SW480 (cell line): ENCODE measurements at regions not wholly inside any gene's neighbourhood (a gene's known extent, or its start where the extent isn't known, plus 50 kb on each side); places are given as distances from the start of the nearest gene placed in this dataset.
"Not testable (repeated sequence)": the region's sequence is repeated elsewhere in the genome, so short reads cannot be mapped to it uniquely, and the experiment has no call there.

ENCODE experiments used
- DNase-seq: peaks from one replicate; pipeline ENCODE4 v3.0.0-alpha.2; 2016; ENCODE audit warnings: low spot score

DNA sequence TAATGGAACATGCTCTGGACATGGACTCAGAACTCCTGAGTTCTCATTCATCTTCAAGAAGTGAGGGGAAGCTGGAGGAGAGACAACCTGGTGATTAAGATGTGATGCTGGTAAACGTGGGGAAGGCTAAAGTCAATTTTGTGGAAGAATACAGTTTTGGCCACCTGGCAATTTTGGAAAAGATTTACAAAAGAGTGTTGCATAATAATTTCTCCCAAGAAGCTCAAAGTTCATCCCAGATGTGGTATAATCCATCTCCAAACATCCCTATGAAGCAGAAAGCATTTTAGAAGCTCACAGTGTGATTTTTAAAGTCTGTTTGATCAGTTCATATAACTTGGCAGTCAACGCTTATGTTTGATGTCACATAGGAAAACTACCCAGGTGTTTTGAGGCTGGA, 208.7 kb downstream of the LMX1A start:
- DNase-seq: no peak

DNA sequence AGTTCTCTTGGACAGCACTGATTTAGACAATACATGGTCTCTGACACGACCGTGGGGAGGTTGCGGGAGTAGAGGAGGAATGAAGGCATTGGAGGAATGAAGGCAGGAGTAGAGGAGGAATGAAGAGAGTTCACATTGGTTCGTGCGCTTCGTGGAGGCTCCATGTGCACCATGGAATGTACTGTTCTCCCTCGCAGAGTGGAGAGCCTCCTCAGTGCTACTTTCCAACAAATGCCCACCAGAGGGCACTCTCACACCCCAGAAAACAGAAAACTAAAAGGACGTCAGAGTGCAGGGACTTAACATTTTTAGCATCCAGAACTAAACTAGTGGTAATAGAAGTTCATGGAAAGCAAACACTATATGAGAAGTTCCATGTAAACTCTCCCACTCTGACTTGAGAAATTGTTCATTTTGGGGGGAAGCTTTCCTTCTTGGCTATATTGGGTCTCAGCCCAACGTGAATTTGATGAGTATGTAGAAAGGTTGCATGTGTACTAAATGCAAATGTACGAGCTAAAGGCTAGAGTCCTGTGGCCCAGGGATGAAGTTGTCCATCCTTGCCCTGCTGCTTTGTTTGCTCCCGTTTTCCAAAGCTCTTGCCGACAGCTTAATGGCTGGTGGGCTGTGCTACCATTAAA, 211.6 kb downstream of the LMX1A start:
- peak; percentile 48 for DNase-seq

DNA sequence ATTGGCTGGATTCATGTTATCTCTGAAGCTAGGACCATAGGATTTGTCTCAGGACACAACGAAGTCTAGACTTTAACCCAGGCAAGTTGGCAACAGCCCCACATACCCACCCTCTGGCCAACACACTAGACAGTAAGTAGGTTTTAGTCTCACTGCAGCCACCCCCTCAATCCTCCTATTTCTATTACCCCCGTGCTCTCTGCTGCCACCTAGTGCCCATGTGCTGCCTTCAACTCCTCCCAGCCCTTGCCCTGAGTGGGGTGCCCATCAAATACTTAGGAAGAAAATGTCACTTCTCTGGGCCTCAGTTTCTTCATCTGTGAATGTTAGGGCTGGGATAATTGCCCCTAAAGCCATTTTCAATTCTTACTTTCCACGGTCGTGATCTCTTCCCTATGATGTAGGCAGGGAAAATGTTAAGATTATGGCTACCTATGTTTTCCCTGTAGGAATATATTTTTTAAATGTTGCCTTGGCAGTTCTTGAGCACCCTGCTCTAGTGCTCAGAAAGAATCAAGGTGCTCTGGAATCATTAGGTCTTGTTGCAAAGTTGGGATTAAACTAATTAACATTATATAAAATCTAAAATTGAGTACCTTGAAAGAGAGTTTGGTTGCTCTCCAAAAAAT, 213.0 kb downstream of the LMX1A start:
- DNase-seq: peak; percentile 18

DNA sequence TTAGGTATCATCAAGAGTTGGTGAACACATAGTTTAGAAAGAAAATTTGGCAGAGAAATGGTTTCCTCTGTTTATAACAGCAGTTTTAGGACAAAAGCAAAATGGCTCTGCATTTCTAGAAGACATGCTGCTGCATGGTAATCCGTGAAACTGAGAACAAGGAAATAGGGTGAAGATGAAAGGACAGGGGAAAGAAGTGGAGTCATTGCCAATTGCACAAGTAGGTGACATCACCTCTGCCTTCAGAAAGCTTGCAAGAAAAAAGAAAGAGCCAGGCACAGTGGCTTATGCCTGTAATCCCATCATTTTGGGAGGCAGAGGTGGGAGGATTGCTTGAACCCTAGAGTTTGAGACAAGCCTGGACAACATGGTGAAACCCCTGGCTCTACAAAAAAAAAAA, 217.6 kb downstream of the LMX1A start:
- DNase-seq: peak; percentile 16

DNA sequence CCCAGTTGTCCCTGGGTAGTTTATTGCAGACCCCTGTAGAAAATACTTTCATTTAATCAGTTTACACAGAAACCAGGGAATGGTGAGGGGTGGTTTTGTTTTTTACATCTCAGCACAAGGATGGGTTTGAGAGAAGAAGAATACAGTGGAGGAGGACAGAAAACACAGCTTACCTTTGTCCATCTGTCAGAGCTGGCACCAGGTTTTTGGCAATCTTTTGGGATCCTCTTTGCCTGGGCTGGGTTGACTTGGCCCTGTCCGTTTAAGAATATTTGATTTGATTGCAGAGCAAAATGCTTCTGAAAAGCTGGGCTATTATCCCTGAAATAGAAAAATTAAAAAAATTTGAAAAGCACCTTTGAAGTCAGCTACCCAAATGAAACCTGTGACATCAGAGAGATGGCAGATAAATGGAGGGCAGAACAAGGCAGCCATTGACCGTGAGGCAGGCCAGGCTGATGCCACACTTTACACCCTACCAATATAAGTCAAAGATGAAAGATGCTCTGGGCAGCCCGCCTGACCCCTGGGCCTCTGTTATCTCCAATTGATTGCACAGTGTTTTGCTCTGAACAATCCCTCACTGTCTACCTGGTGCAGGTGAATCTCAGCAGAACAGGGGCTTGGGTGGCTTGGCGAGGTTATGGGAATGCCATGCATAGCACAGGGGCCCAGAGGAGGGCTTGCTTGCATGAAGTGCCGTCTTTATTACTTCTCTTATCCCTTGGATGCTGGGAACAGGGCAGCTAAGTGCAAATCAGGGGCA, 218.8 kb downstream of the LMX1A start:
- peak; percentile 78 for DNase-seq

DNA sequence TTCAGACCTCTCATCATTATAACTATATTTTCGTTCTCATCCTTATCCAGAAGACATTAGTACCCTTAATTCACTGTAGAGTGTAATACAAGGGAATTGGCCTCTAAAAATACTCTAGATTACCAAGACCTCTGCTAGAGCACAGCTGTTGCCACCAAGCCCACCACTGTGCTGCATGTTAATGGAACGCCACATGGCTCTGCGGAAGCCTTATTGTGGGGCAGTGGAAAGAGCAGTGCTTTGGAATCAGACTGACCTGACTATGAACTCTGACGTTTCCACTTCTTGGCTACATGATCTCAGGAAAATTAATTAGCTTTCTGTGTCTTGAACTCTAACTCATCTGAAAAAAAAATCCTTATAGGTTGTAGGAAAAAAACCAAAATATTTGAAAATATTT, 222.1 kb downstream of the LMX1A start:
- no peak for DNase-seq

DNA sequence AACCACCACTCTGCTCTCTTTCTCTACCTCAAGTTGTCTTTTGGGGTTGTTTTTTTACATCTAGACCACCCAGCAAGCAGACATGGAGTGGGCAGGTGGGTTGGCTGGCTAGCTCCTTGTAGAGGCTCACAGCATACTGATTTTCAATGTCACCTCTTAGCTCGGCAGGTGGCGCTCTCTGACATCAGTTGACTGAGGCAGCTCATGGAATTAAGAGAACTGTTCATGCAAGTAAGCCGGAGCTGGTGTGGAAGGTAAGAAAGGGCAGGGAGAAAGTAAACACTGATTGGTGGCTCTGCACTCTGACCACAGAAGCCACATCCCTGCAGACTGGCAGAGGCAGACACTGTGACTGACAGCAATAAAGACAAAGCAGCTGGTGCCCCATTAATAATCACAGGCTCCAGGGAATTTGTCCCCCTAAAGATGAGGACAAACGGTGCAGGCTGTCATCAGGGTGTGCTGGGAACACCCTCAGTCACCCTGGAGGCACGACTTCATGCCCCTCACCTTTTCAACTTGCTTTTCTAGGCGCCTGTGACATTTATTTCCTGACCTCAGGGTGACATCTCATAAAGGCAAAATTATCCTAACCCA, 226.8 kb downstream of the LMX1A start:
- peak; percentile 94 for DNase-seq

DNA sequence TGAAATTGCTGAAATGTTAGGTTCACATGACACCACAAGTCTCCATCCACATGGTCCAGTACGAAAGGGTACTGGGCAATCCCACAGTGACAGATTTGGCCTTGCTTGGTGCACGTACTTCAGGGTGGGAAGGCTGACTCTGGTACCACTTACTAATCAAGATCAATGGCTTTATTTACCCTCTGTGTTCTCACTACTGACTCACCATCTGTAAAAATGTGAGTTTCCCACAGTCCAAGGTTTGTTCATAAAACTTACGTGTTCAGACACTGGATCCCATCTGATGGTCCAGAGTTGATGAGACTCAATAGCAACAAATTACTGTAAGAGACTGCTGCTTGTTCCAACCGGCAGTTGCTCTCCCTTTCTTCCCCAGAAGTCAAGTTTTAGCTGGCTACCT, 231.7 kb downstream of the LMX1A start:
- no peak for DNase-seq

DNA sequence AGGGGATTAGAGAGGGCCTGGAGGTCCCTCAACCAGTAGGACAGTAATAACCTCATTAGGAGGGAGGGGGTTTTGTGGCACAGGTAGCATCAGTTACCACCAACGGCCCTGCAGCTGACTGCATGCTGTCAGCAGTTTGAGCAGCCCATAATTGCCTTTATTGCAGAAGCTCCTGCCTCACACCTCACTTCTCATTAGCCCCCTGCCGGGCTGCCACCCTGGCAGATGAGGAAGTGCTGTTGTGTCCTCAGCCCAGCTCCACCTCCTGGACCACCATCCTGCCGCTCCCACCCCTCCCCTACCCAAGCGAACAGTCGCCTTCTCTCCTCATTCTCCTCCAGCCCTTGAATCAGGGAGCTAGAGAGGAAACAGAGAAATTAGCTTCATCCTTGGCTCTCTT, 237.4 kb downstream of the LMX1A start:
- no peak for DNase-seq

DNA sequence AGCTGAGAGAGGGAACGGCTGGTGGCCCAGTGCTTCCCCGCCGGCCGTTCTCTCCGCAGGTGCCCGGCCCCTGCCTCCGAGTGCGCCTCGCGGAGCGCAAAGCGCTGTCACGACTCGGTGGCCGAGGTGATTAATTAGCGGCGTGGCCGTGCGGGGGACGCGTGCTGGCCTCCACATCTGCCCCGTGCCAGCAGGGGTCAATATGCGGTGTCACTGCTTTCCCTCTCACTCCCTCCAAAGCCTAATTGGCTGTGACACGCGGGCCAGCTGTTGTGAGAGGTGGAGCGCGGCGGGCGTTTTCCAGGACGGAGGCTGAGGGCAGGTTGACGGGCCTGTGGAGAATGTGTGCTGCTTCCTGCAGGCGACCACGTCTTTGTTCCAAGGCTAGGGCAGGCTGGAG, 239.0 kb downstream of the LMX1A start:
- no peak for DNase-seq

DNA sequence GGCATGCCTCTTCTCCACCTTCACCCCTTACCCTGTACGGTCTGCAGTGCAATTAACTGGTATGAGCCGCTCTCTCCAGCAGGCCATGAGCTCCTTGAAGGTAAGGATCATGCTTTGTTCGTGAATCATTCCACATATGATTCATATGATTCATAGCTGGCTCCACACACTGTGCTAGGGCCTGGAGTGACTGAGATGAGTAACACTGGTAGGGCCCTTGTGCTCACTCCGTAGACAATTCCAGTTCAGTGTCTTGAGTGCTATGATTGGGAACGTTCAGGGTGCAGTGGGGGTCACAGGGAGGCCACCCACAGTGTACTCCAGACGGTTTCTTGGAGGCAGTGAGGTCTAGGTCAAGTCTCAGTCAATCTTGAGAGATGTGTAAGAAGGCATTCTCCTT, 239.8 kb downstream of the LMX1A start:
- peak; percentile 35 for DNase-seq

DNA sequence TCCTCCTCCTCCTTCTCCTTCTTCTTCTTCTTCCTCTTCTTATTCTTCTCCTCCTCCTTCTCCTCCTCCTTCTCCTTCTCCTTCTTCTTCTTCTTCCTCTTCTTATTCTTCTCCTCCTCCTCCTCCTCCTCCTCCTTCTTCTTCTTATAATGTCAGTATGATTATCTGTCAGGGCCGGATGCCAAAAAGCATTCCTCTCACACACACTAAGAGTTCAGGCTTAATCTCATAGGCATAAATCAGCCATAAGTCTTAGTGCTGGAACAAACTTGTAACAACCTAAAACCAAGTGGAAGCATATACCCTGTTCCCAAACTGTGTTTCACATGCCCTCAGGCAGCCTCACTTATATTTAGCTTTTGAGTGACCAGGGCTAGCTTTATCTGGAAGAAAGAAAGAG, 240.3 kb downstream of the LMX1A start:
- no peak for DNase-seq

DNA sequence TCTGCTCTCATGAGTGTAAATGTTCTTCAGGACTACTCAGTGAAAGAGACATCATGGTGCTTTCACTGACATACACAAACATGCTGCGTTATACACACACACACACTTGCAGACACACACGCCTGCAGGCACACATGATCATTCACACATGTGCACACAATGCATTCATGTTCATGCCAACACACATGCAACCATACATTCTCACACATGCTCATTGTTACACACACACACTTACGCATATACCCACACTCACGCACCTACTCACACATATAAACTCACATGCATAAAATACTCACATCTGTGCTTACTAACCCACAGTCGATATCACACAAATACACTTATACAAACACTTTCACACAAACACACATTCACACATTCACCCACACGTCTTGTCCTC, 241.6 kb downstream of the LMX1A start:
- DNase-seq: no peak

DNA sequence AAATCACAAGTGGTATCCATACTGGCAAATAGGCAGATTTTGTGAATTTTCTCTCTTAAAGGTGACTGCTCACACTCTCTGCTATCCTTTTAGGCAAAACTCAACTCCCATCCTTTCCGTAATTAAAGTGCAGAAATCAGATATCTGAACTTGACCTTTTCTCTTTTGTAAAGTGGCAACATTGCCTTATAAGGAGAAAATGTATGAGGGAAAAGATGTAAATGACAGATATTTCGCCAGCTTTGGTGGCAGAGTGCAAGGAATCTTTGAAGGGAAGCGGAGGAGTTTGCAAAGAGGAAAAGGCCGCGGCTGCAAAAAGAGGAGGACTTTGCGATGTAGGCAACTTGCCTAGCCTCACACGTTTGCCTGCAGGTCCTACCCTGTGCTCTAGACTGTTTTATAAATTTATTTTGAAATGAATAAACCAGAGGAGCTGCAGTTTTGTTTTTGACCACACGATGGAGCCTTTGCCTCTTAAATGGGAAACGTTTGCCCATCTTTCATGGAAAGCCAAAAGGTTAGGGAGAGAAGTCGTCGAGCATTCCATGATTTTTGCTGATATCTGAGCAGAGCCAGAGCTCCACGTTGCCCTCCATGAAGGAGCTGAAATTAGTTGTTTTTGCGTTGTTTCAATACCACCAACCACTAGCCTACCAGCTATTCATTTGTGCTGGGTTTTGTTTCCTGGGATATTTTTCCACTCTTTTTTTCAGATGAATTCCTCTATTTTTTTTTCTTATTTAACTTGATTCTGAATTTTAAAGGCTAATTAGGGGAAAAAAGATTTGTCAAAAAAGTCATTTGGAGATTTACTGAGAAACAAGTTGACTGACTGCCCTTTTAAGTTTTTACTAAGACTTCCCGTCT, 242.3 kb downstream of the LMX1A start:
- peak; percentile 52 for DNase-seq

DNA sequence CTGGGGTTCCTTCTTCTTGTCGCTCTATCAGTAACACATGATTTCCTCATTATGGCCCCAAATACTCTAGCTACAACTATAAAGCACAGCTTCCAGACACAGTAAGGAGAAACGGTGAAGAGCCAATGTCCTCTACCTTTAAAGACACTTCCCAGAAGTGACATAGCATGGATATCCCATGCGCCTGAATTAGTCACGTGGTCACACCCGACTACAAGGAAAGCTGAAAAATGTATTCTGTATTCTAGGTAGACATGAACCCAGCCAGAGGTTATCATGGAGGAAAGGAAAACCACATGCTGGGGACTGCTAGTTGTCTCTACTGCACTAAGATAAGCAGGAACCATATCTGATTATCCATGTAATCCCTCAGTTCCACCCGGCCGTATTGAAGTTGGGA, 244.3 kb downstream of the LMX1A start:
- no peak for DNase-seq

DNA sequence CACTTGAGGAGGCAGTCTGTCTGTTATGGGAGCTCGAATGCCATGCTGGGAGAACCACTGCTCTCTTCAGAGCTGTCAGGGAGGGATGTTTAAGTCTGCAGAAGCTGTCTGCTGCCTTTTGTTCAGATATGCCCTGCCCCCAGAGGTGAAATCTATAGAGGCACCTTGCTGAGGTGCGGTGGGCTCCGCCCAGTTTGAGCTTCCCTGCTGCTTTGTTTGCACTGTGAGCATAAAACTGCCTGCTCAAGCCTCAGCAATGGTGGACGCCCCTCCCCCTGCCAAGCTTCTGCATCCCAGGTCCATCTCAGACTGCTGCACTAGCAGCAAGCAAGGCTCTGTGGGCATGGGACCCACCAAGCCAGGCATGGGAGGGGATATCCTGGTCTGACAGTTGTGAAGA, 247.5 kb downstream of the LMX1A start:
- no peak for DNase-seq

DNA sequence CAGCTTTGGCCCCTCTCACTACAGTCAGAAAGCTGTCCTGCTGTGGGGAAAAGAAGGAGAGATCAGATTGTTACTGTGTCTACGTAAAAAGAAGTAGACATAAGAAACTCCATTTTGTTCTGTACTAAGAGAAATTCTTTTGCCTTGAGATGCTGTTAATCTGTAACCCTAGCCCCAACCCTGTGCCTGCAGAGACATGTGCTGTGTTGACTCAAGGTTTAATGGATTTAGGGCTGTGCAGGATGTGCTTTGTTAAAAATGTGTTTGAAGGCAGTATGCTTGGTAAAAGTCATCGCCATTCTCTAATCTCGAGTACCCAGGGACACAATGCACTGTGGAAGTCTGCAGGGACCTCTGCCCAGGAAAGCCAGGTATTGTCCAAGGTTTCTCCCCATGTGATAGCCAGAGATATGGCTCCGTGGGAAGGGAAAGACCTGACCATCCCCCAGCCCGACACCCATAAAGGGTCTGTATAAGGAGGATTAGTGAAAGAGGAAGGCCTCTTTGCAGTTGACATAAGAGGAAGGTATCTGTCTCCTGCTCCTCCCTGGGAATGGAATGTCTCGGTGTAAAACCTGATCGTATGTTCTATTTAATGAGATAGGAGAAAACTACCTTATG, 263.9 kb downstream of the LMX1A start:
- DNase-seq: not testable (repeated sequence)

DNA sequence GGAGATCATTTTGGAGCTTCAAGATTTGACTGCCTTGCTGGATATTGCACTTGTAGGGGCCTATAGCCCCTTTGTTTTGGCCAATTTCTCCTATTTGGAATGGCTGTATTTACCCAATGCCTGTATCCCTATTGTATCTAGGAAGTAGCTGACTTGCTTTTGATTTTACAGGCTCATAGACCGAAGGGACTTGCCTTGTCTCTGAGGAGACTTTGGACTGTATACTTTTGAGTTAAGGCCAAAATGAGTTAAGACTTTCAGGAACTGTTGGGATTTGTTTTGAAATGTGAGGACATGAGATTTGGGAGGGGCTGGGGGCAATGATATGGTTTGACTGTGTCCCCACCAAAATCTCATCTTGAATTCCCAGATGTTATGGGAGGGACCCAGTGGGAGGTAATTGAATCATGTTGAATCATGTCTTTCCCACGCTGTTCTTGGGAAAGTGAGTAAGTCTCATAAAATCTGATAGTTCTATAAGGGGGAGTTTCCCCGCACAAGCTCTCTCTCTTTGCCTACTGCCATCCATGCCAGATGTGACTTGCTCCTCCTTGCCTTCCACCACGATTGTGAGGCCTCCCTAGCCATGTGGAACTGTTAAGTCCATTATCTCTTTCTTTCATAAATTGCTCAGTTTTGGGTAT, 276.1 kb downstream of the LMX1A start:
- no peak for DNase-seq

DNA sequence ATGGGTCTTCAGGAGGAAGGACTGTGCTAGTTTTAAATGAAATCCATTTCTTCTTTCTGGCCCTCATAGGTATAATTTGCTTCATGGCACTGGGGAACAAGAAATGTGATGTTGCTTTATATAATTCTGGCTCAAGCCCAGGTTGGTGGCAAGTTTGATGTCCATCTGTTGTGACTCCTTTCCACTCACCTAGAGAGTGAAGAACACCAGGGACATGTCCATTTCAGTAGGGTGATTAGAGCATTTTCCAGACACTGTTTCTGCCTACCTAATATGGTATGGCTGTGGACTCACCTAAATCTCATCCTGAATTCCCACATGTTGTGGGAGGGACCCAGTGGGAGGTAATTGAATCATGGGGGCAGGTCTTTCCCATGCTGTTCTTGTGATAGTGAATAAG, 278.1 kb downstream of the LMX1A start:
- DNase-seq: no peak

DNA sequence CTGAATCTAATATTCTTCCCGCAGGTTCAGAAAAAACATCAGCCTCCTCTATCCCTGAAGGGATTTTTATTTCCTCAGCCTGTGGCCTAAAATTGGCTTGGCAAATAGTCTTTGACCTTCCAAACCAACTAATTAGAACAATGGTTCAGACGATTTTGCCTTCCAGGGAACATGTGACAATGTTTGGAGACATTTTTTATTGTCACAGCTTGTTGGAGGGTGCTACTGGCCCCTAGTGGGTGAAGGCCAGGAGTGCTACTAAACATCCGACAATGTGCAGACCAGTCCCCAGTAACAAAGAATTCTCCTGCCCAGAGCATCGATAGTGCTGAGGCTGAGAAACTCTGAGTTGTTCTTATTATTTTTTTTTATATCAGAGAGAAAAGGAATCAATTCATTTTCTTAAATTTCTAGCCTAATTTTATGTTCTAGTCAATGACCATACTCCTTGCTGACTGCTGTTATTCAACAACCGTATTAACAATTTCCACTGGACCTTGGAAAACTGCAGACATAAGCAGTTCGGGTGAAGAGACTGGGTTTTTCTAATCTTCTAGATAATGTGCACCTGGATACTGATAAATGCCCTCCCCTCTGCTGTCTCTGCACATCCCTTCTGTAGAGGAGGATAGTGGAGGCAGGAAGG, 280.7 kb downstream of the LMX1A start:
- peak; percentile 33 for DNase-seq
